ENCODE measurements at regions not wholly inside any gene's neighbourhood (a gene's known extent, or its start where the extent isn't known, plus 50 kb on each side); places are given as distances from the start of the nearest gene placed in this dataset.
A peak's percentile ranks its signal among the peaks of the same experiment; 100 is the strongest.
"Not testable (repeated sequence)": the region's sequence is repeated elsewhere in the genome, so short reads cannot be mapped to it uniquely, and the experiment has no call there.

- TF ChIP-seq CTCF (IDR thresholded peaks at IDR 0.05; ENCODE audit: control insufficient read depth, insufficient read depth, low read depth, low read length, missing control alignments), result no peak
- H3K4me3 ChIP-seq (ENCODE audit: control insufficient read depth, low read depth, low read length), result no peak overlapping the region
- no peak for DNase-seq (ENCODE audit: low read depth)
Measured at GRCh38 chr5:1649554-1649953, 125.8 kb upstream of the LPCAT1 start.

GRCh38 chr5:1648806-1649205, 125.0 kb upstream of the LPCAT1 start:
- DNase-seq (ENCODE audit: low read depth), result peak; percentile 39

GRCh38 chr5:1647580-1647979, 123.8 kb upstream of the LPCAT1 start:
- no peak overlapping the region for H3K4me3 ChIP-seq (ENCODE audit: control insufficient read depth, low read depth, low read length)
- DNase-seq (ENCODE audit: low read depth), result no peak
- no peak for TF ChIP-seq CTCF (IDR thresholded peaks at IDR 0.05; ENCODE audit: control insufficient read depth, insufficient read depth, low read depth, low read length, missing control alignments)

More at GRCh38 chr5:1648806-1649205, 125.0 kb upstream of the LPCAT1 start:
- TF ChIP-seq CTCF (IDR thresholded peaks at IDR 0.05; ENCODE audit: control insufficient read depth, insufficient read depth, low read depth, low read length, missing control alignments), result no peak
- H3K4me3 ChIP-seq (ENCODE audit: control insufficient read depth, low read depth, low read length), result no peak overlapping the region

- no peak overlapping the region; the same call in 1 of the 2 replicates for H3K4me3 ChIP-seq (ENCODE audit: control insufficient read depth, low read depth, low read length)
- no peak for DNase-seq (ENCODE audit: low read depth)
- TF ChIP-seq CTCF (IDR thresholded peaks at IDR 0.05; ENCODE audit: control insufficient read depth, insufficient read depth, low read depth, low read length, missing control alignments), result peak; percentile 88
Measured at GRCh38 chr5:1644810-1645571, 121.2 kb upstream of the LPCAT1 start.

GRCh38 chr5:1644393-1644809, 120.6 kb upstream of the LPCAT1 start:
- H3K4me3 ChIP-seq (ENCODE audit: control insufficient read depth, low read depth, low read length); DNase-seq (ENCODE audit: low read depth): not testable (repeated sequence)

- DNase-seq (ENCODE audit: low read depth), result no peak
- no peak overlapping the region for H3K4me3 ChIP-seq (ENCODE audit: control insufficient read depth, low read depth, low read length)
Measured at GRCh38 chr5:1643651-1644392, 120.1 kb upstream of the LPCAT1 start.

More at GRCh38 chr5:1643651-1644392, 120.1 kb upstream of the LPCAT1 start:
- TF ChIP-seq CTCF (IDR thresholded peaks at IDR 0.05; ENCODE audit: control insufficient read depth, insufficient read depth, low read depth, low read length, missing control alignments), result no peak

Data from AG09309 (cell line).